ENCODE measurements at regions not wholly inside any gene's neighbourhood (a gene's known extent, or its start where the extent isn't known, plus 50 kb on each side); places are given as distances from the start of the nearest gene placed in this dataset.
"Not testable (repeated sequence)": the region's sequence is repeated elsewhere in the genome, so short reads cannot be mapped to it uniquely, and the experiment has no call there.

DNA sequence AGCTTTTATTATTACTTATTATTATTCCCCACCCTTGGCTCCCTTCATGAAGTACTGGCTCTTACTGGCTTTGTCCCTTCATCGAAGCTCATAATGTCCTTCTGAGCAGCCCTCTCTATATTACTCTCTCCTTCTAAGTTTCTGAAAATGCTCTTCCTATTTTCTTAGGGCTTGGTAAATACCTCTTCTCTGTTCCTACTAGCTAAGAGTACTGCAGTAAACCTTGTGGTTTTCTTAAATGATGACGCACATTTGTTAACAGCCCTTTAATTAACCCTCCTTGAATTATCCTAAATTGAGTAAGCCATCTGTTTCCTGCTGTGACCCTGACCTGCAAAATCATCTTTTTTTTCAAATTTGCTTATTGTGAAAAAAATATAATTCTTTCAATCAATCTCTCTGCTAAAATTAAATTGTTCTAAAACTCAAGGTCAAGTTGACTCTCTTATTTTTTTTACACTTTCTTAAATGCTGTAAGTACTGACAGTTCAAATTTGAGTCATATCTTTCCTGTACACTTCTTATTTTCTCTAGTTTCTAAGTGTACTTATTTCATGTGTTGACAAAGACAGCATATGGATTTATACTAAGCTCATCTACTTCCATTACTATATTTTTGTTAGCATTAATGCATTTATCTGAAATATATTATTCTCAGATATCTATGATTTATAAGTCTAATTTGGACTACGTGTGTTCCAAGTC is 148.9 kb downstream of the ADAM29 start:
- Histone ChIP-seq H3K36me3 (ENCODE audit: control insufficient read depth, insufficient read depth, low read length) (no peaks in the 10 kb centered on the region), H3K27me3 (ENCODE audit: control insufficient read depth, insufficient read depth, low read length) (no peaks in the 10 kb centered on the region), H3K27ac (ENCODE audit: low read length) (no peak overlapping the region), H3K9me3 (replicated peaks; ENCODE audit: control insufficient read depth, low read depth, low read length) (peaks cover 11% of the 10 kb centered on the region), H3K4me1 (ENCODE audit: control insufficient read depth, insufficient read depth, low read length) (no peaks in the 10 kb centered on the region), H3K4me3 (ENCODE audit: low read length) (no peak overlapping the region)
- peak; percentile 42 for DNase-seq
- 67% methylated on average over 1 of the region's 3 CpGs for WGBS (ENCODE audit: insufficient coverage)

DNA sequence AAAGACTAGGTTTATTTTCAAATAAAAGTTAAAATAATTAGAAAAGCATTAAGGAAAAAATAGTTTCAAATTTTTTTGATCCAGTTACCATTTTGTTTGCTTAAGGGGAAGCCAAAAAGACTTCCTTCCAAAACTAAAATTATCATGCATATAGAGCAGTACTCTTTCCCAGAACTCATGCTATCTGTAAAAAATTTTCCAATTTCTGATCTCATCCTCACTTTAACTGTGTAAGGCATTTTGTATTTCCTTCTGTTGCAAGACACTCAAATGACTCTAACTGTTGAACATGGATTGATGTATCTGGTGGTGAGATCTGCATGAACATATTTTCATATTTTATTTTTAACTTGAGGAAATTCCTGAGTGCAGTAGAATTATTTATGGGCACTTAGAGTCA is 150.1 kb downstream of the ADAM29 start:
- H3K4me3 ChIP-seq (ENCODE audit: low read length) = no peak overlapping the region
- DNase-seq = peak; percentile 47
- peaks cover 4% of the 10 kb centered on the region for H3K9me3 ChIP-seq (replicated peaks; ENCODE audit: control insufficient read depth, low read depth, low read length)
- no peaks in the 10 kb centered on the region for H3K27me3 ChIP-seq (ENCODE audit: control insufficient read depth, insufficient read depth, low read length)
- no peak overlapping the region for H3K27ac ChIP-seq (ENCODE audit: low read length)
- no peaks in the 10 kb centered on the region for H3K4me1 ChIP-seq (ENCODE audit: control insufficient read depth, insufficient read depth, low read length)
- H3K36me3 ChIP-seq (ENCODE audit: control insufficient read depth, insufficient read depth, low read length) = no peaks in the 10 kb centered on the region

DNA sequence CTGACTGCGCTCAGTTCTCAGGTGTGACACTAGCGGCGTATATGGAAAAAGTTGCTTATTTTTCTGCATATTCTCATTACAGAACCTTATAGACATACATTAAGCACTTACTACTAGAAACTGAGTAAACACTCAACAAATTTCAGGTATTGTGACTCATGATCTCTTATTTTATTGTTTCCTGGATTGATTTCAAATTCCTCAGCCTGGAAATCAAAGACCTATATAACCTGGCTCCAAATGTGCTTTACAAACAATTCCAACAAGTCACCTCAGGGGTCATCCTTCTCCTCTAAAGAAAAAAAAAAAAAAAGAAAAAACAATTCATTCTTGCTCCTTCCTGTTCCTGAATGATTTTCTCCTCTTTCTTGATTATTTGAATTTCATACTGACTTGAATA is 152.3 kb downstream of the ADAM29 start:
- WGBS (ENCODE audit: insufficient coverage) = no CpG with 5 or more reads among the region's 3 CpGs
- no peak for DNase-seq

DNA sequence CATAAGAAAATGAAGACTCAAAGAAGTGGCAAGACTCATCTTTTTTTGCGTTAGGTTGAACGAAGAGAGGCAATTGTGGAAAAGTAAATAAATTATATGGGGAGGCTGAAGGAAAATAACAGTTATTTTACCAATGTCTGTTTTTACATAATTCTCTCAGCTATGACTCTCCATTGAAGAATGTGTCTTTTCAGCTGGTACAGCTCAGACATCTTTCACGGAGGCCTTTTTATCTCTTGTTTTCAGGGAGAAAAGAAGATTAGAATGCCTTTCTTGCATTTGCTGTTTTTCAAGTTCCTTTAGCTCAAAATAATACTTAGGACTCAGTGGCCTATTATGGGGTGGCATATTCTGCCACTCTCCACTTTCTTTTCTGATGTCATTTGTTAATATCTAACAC is 153.0 kb downstream of the ADAM29 start:
- Histone ChIP-seq H3K4me3 (ENCODE audit: low read length) (no peak overlapping the region), H3K36me3 (ENCODE audit: control insufficient read depth, insufficient read depth, low read length) (no peaks in the 10 kb centered on the region), H3K9me3 (replicated peaks; ENCODE audit: control insufficient read depth, low read depth, low read length) (peaks cover 7% of the 10 kb centered on the region), H3K27ac (ENCODE audit: low read length) (no peak overlapping the region), H3K4me1 (ENCODE audit: control insufficient read depth, insufficient read depth, low read length) (no peaks in the 10 kb centered on the region), H3K27me3 (ENCODE audit: control insufficient read depth, insufficient read depth, low read length) (no peaks in the 10 kb centered on the region)
- WGBS (ENCODE audit: insufficient coverage) = no CpG with 5 or more reads among the region's 3 CpGs
- DNase-seq = no peak

More for the DNA sequence above, 152.3 kb downstream of the ADAM29 start:
- Histone ChIP-seq H3K36me3 (ENCODE audit: control insufficient read depth, insufficient read depth, low read length) (no peaks in the 10 kb centered on the region), H3K27ac (ENCODE audit: low read length) (no peak overlapping the region), H3K4me3 (ENCODE audit: low read length) (no peak overlapping the region), H3K4me1 (ENCODE audit: control insufficient read depth, insufficient read depth, low read length) (no peaks in the 10 kb centered on the region), H3K9me3 (replicated peaks; ENCODE audit: control insufficient read depth, low read depth, low read length) (peaks cover 7% of the 10 kb centered on the region), H3K27me3 (ENCODE audit: control insufficient read depth, insufficient read depth, low read length) (no peaks in the 10 kb centered on the region)

DNA sequence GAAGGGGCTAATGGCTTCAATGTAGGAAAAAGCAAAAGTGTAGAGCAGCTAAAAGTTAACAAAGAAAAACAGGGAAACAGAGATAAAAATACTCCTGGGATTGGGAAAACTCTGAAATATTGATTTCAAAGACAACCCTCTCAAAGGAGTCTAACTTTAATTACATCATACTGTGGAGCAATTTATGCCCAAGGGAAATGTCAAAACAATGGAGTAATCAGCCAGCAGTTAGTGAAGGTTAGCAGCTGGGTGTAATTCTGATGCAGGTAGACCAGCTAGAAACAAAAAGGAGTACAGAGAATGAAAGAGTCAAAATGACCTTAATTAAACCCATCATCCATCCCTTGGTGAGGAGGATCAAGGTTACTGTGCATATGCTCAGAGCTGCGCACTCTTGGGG is 169.0 kb downstream of the ADAM29 start:
- Histone ChIP-seq H3K4me3 (ENCODE audit: low read length) (no peak overlapping the region), H3K4me1 (ENCODE audit: control insufficient read depth, insufficient read depth, low read length) (no peaks in the 10 kb centered on the region), H3K9me3 (replicated peaks; ENCODE audit: control insufficient read depth, low read depth, low read length) (peaks cover 10% of the 10 kb centered on the region), H3K27ac (ENCODE audit: low read length) (no peak overlapping the region), H3K36me3 (ENCODE audit: control insufficient read depth, insufficient read depth, low read length) (no peaks in the 10 kb centered on the region), H3K27me3 (ENCODE audit: control insufficient read depth, insufficient read depth, low read length) (no peaks in the 10 kb centered on the region)
- no peak for DNase-seq
- WGBS (ENCODE audit: insufficient coverage) = no CpG with 5 or more reads among the region's 1 CpG

DNA sequence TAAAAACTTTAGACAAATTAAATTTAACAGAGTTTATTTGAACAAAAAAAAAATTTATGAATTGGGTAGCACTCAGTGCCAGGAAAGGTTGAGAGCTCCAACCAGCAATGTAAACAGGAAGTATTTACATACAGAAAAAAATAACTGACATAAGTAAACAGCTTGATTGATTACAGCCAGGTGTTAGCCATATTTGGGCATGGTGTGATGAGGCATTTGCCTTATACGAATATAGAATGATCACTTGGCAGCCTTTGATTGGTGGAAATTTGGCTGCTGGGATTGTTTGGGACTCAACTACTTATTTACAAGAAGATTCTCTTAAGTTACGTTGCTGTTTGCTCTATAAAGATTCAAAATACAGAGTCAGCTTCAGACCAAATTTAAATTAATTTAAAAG is 172.0 kb downstream of the ADAM29 start:
- Histone ChIP-seq H3K36me3 (ENCODE audit: control insufficient read depth, insufficient read depth, low read length) (no peaks in the 10 kb centered on the region), H3K4me1 (ENCODE audit: control insufficient read depth, insufficient read depth, low read length) (no peaks in the 10 kb centered on the region), H3K9me3 (replicated peaks; ENCODE audit: control insufficient read depth, low read depth, low read length) (peaks cover 27% of the 10 kb centered on the region), H3K4me3 (ENCODE audit: low read length) (no peak overlapping the region), H3K27ac (ENCODE audit: low read length) (no peak overlapping the region), H3K27me3 (ENCODE audit: control insufficient read depth, insufficient read depth, low read length) (no peaks in the 10 kb centered on the region)
- WGBS (ENCODE audit: insufficient coverage) = no CpG with 5 or more reads among the region's 2 CpGs
- no peak for DNase-seq

DNA sequence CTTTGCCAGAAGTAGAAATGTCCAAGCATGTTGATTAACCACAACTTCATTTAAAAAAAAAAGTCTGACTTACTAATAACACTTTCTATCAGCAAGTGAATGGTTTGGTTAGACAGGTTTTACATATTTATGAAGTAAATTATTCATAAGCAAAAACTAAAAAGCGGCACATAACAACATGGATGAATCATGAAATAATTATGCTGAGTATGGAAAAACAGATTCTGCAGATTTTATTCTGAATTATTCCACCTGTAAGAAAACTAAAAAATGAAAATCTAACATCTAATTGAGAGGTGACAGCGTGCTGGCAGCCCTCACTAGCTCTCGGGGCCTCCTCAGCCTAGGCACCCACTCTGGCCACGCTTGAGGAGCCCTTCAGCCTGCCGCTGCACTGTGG is 173.5 kb downstream of the ADAM29 start:
- H3K27ac ChIP-seq (ENCODE audit: low read length) = no peak overlapping the region
- no peaks in the 10 kb centered on the region for H3K4me1 ChIP-seq (ENCODE audit: control insufficient read depth, insufficient read depth, low read length)
- WGBS (ENCODE audit: insufficient coverage) = 77% methylated on average over 4 of the region's 5 CpGs
- H3K9me3 ChIP-seq (replicated peaks; ENCODE audit: control insufficient read depth, low read depth, low read length) = peaks cover 31% of the 10 kb centered on the region
- no peaks in the 10 kb centered on the region for H3K27me3 ChIP-seq (ENCODE audit: control insufficient read depth, insufficient read depth, low read length)
- DNase-seq = no peak
- no peaks in the 10 kb centered on the region for H3K36me3 ChIP-seq (ENCODE audit: control insufficient read depth, insufficient read depth, low read length)
- no peak overlapping the region for H3K4me3 ChIP-seq (ENCODE audit: low read length)

DNA sequence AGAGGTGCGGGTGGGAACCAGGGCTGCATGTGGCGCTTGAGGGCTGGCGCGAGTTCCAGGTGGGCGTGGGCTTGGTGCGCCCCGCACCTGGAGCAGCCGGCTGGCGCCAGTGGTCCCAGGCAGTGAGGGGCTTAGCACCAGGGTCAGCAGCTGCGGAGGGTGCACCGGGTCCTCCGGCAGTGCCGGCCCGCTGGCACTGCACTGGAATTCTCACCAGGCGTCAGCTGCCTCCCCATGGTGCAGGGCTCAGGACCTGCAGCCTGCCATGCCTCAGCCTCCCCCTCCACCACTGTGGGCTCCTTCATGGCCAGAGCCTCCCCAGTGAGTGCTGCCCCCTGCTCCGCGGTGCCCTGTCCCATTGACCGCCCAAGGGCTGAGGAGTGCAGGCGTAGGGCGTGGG is 174.0 kb downstream of the ADAM29 start:
- no peaks in the 10 kb centered on the region for H3K4me1 ChIP-seq (ENCODE audit: control insufficient read depth, insufficient read depth, low read length)
- no peaks in the 10 kb centered on the region for H3K36me3 ChIP-seq (ENCODE audit: control insufficient read depth, insufficient read depth, low read length)
- DNase-seq = no peak
- H3K4me3 ChIP-seq (ENCODE audit: low read length) = no peak overlapping the region
- no peak overlapping the region for H3K27ac ChIP-seq (ENCODE audit: low read length)
- no peaks in the 10 kb centered on the region for H3K27me3 ChIP-seq (ENCODE audit: control insufficient read depth, insufficient read depth, low read length)
- H3K9me3 ChIP-seq (replicated peaks; ENCODE audit: control insufficient read depth, low read depth, low read length) = peaks cover 27% of the 10 kb centered on the region
- WGBS (ENCODE audit: insufficient coverage) = 85% methylated on average over 20 of the region's 20 CpGs

DNA sequence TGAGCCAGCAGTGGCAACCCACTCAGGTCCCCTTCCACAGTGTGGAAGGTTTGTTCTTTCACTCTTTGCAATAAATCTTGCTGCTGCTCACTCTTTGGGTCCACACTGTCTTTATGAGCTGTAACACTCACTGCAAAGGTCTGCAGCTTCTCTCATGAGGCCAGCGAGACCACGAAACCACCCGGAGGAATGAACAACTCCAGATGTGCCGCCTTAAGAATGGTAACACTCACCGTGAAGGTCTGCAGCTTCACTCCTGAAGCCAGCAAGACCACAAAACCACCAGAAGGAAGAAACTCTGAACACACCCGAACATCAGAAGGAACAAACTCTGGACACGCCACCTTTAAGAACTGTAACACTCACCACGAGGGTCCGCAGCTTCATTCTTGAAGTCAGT is 174.9 kb downstream of the ADAM29 start:
- peaks cover 25% of the 10 kb centered on the region for H3K9me3 ChIP-seq (replicated peaks; ENCODE audit: control insufficient read depth, low read depth, low read length)
- H3K36me3 ChIP-seq (ENCODE audit: control insufficient read depth, insufficient read depth, low read length); H3K27me3 ChIP-seq (ENCODE audit: control insufficient read depth, insufficient read depth, low read length); H3K4me1 ChIP-seq (ENCODE audit: control insufficient read depth, insufficient read depth, low read length); DNase-seq; H3K4me3 ChIP-seq (ENCODE audit: low read length); H3K27ac ChIP-seq (ENCODE audit: low read length): not testable (repeated sequence)
- 83% methylated on average over 5 of the region's 9 CpGs for WGBS (ENCODE audit: insufficient coverage)

DNA sequence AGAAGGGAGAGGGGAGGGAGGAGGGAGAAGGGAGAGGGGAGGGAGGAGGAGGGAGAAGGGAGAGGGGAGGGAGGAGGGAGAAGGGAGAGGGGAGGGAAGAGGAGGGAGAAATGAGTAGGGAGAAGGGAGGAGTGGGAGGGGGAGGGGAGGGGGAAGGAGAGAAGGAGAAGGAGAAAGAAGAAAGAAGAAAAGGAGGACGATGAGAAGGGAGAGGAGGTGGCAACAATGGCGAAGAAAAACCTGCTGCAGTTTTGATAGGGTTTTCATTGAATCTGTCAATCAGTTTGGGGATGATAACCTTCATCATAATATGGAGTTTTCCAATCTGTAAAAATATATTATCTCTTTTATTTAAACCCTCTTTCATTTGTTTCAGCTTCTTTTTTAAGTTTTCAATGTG is 185.2 kb downstream of the ADAM29 start:
- no peak overlapping the region for H3K27ac ChIP-seq (ENCODE audit: low read length)
- no peak overlapping the region for H3K4me3 ChIP-seq (ENCODE audit: low read length)
- no peaks in the 10 kb centered on the region for H3K36me3 ChIP-seq (ENCODE audit: control insufficient read depth, insufficient read depth, low read length)
- H3K27me3 ChIP-seq (ENCODE audit: control insufficient read depth, insufficient read depth, low read length) = no peaks in the 10 kb centered on the region
- WGBS (ENCODE audit: insufficient coverage) = no CpG with 5 or more reads among the region's 2 CpGs
- peaks cover 3% of the 10 kb centered on the region for H3K9me3 ChIP-seq (replicated peaks; ENCODE audit: control insufficient read depth, low read depth, low read length)
- H3K4me1 ChIP-seq (ENCODE audit: control insufficient read depth, insufficient read depth, low read length) = no peaks in the 10 kb centered on the region
- no peak for DNase-seq

DNA sequence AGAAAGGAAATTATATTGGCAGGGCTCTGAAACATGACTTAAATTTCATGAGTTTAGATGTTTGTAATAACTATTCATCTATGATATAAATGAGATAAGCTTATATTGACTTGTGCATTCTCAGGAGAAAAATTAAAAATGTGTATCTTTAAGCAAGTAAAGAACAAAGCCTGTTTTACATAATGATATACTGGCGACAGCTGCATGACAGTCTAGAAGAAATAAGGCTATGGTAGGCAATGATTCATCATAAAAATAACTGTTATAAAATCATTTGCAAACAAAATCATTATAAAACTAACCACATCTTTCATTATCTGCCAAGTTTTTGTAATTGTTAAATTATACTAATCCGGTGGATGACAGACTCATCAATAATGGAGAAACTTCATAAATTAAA is 188.1 kb downstream of the ADAM29 start:
- Histone ChIP-seq H3K4me1 (ENCODE audit: control insufficient read depth, insufficient read depth, low read length) (no peaks in the 10 kb centered on the region), H3K9me3 (replicated peaks; ENCODE audit: control insufficient read depth, low read depth, low read length) (peaks cover 9% of the 10 kb centered on the region), H3K4me3 (ENCODE audit: low read length) (no peak overlapping the region), H3K27me3 (ENCODE audit: control insufficient read depth, insufficient read depth, low read length) (no peaks in the 10 kb centered on the region), H3K36me3 (ENCODE audit: control insufficient read depth, insufficient read depth, low read length) (no peaks in the 10 kb centered on the region), H3K27ac (ENCODE audit: low read length) (no peak overlapping the region)
- peak; percentile 17 for DNase-seq
- no CpG with 5 or more reads among the region's 2 CpGs for WGBS (ENCODE audit: insufficient coverage)

Data from muscle of leg (tissue), 3 donors.